T-helper 1 cell treated with Interleukin-12 subunit alpha and Interleukin-12 subunit beta and Interleukin-4 antibody, amounts not matched to agents 30 μg/mL and 1 μg/mL, for 36 hours (primary cell): ENCODE measurements at regions not wholly inside any gene's neighbourhood (a gene's known extent, or its start where the extent isn't known, plus 50 kb on each side); places are given as distances from the start of the nearest gene placed in this dataset.

Experiments
- H3K27ac Mint-ChIP-seq: one replicate; pipeline ENCODE4 v1.8.0; 2021; ENCODE audit warnings: mild to moderate bottlenecking, mixed read lengths
- H3K27me3 Mint-ChIP-seq: one replicate; pipeline ENCODE4 v1.8.0; 2021; ENCODE audit warnings: low read depth, mixed read lengths
- H3K36me3 Mint-ChIP-seq: one replicate; pipeline ENCODE4 v1.8.0; 2021; ENCODE audit warnings: low read depth, mixed read lengths
- H3K4me1 Mint-ChIP-seq: one replicate; pipeline ENCODE4 v1.8.0; 2021; ENCODE audit warnings: low read depth, mixed read lengths
- H3K4me3 Mint-ChIP-seq: one replicate; pipeline ENCODE4 v1.8.0; 2021; ENCODE audit warnings: mild to moderate bottlenecking, moderate library complexity, mixed read lengths
- H3K9me3 Mint-ChIP-seq: one replicate; pipeline ENCODE4 v1.8.0; 2021; ENCODE audit warnings: mixed read lengths

DNA sequence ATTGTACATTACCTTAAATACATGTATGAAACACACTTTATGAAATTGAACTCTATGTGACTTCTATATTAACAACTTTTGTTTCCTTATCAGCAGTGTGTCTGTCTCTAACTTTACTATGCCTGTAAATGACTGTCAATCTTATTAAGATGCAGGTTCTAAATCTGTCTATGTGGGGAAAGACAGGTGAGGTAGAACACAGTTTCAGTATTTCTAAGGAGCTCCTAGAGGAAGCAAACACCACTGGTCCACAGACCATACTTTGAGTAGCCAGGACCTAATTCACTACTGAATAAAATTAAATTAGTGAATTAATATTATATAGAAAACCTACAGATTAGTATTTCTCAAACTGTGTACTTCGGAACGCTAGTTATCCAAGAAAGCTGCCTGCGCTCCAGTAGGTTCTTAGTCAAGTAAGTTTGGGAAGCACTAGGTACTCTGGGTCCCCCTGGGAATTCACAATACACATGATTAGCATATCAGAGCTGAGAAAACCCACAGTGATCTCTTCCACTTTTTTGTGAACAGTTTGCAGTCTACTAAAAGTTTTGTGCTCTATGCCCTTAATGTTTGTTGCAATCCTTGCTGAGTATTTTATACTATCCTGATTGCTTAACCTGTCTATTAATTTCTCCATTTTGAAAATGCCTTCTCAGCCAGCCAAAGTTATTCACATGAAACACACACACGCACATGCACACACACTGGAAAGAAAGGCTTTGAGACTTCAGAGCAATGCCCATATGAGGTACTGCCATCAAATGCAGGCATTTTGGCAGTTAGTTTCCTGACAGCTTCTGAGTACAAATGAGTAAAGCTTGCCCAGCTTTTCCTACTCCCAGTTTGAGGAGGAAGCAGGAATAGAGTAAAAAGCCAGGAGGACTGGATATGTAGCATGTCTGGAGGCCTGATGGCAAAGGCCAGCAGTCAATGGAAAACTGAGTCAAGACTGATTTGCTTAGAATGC lies 133.6 kb upstream of the CPEB2 start:
- peaks cover 7% of the 10 kb centered on the region for H3K27me3 Mint-ChIP-seq

DNA sequence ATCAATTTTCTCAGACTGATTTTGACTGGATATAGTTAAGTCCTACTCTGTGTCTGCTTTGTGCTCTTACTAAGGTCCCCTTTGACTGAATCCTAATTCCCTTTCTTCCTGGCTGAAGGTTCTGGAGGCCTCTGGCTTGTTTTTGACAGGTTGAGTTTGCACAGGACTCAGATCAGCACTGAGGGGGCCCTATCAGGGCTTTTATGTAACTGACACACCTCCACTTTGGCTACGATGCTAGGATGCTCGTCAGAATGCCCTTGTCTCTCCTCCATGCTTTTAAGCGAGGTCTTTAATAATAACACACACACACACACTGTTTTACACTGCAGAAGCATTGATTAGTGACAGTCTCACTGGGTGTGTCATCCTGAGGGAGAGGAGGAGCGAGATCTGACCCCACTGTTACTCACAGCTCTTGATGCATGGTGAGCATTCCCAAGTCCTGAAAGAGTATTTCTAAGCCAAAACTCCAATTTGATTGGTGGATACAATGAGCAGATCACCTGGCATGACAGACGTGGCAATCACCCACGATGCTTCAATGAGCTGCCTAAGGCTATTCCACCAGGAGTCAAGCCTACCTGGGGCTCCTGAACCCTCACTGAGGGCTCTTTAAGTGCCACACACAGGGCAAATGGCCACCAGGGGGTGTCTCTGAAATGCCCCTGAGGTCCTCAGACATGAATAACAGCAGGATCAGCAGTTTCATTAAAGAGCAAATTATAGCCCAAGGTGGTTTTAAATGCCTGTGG lies 130.4 kb upstream of the CPEB2 start:
- no peaks in the 10 kb centered on the region for H3K9me3 Mint-ChIP-seq
- no peaks in the 10 kb centered on the region for H3K27me3 Mint-ChIP-seq
- no peak overlapping the region for H3K4me3 Mint-ChIP-seq
- no peak overlapping the region for H3K27ac Mint-ChIP-seq
- peaks cover 4% of the 10 kb centered on the region for H3K36me3 Mint-ChIP-seq
- peaks cover 17% of the 10 kb centered on the region for H3K4me1 Mint-ChIP-seq

More for the DNA sequence above, 133.6 kb upstream of the CPEB2 start:
- Mint-ChIP-seq H3K4me3 (no peak overlapping the region), H3K9me3 (no peaks in the 10 kb centered on the region), H3K36me3 (no peaks in the 10 kb centered on the region), H3K27ac (no peak overlapping the region), H3K4me1 (no peaks in the 10 kb centered on the region)

GRCh38 chr4:14874990-14875389 lies 127.3 kb upstream of the CPEB2 start:
- no peaks in the 10 kb centered on the region for H3K9me3 Mint-ChIP-seq
- peak overlapping the region; percentile 46 for H3K27ac Mint-ChIP-seq
- H3K4me1 Mint-ChIP-seq, result peaks cover 25% of the 10 kb centered on the region
- no peaks in the 10 kb centered on the region for H3K27me3 Mint-ChIP-seq
- H3K36me3 Mint-ChIP-seq, result peaks cover 4% of the 10 kb centered on the region
- no peak overlapping the region for H3K4me3 Mint-ChIP-seq

- H3K27me3 Mint-ChIP-seq, result no peaks in the 10 kb centered on the region
Observed at GRCh38 chr4:14877246-14878225, 124.7 kb upstream of the CPEB2 start.

GRCh38 chr4:14878681-14879080 lies 123.6 kb upstream of the CPEB2 start:
- no peak overlapping the region for H3K27ac Mint-ChIP-seq
- H3K9me3 Mint-ChIP-seq, result no peaks in the 10 kb centered on the region
- H3K4me3 Mint-ChIP-seq, result no peak overlapping the region
- no peaks in the 10 kb centered on the region for H3K27me3 Mint-ChIP-seq
- H3K4me1 Mint-ChIP-seq, result peaks cover 25% of the 10 kb centered on the region
- H3K36me3 Mint-ChIP-seq, result peaks cover 4% of the 10 kb centered on the region

More at GRCh38 chr4:14877246-14878225, 124.7 kb upstream of the CPEB2 start:
- Mint-ChIP-seq H3K4me1 (peaks cover 25% of the 10 kb centered on the region), H3K36me3 (peaks cover 4% of the 10 kb centered on the region), H3K9me3 (no peaks in the 10 kb centered on the region), H3K4me3 (peak overlapping the region; percentile 10), H3K27ac (peak overlapping the region; percentile 56)

- Mint-ChIP-seq H3K27ac (no peak overlapping the region), H3K4me3 (no peak overlapping the region), H3K9me3 (no peaks in the 10 kb centered on the region), H3K36me3 (peaks cover 4% of the 10 kb centered on the region), H3K27me3 (peaks cover 3% of the 10 kb centered on the region), H3K4me1 (peaks cover 23% of the 10 kb centered on the region)
Observed at GRCh38 chr4:14879683-14880082, 122.6 kb upstream of the CPEB2 start.

- H3K4me1 Mint-ChIP-seq, result peaks cover 12% of the 10 kb centered on the region
- H3K4me3 Mint-ChIP-seq, result no peak overlapping the region
- H3K27me3 Mint-ChIP-seq, result peaks cover 5% of the 10 kb centered on the region
- no peaks in the 10 kb centered on the region for H3K36me3 Mint-ChIP-seq
- H3K27ac Mint-ChIP-seq, result no peak overlapping the region
- H3K9me3 Mint-ChIP-seq, result no peaks in the 10 kb centered on the region
Observed at GRCh38 chr4:14880805-14881204, 121.5 kb upstream of the CPEB2 start.

GRCh38 chr4:14883166-14883565 lies 119.1 kb upstream of the CPEB2 start:
- peaks cover 9% of the 10 kb centered on the region for H3K27me3 Mint-ChIP-seq

GRCh38 chr4:14883661-14884060 lies 118.6 kb upstream of the CPEB2 start:
- Mint-ChIP-seq H3K36me3 (no peaks in the 10 kb centered on the region), H3K27me3 (peaks cover 9% of the 10 kb centered on the region), H3K9me3 (no peaks in the 10 kb centered on the region), H3K4me1 (no peaks in the 10 kb centered on the region), H3K4me3 (no peak overlapping the region), H3K27ac (no peak overlapping the region)

More at GRCh38 chr4:14883166-14883565, 119.1 kb upstream of the CPEB2 start:
- H3K27ac Mint-ChIP-seq, result no peak overlapping the region
- H3K4me3 Mint-ChIP-seq, result no peak overlapping the region
- no peaks in the 10 kb centered on the region for H3K36me3 Mint-ChIP-seq
- H3K9me3 Mint-ChIP-seq, result no peaks in the 10 kb centered on the region
- H3K4me1 Mint-ChIP-seq, result no peaks in the 10 kb centered on the region

GRCh38 chr4:14887842-14888433 lies 114.3 kb upstream of the CPEB2 start:
- peaks cover 9% of the 10 kb centered on the region for H3K27me3 Mint-ChIP-seq
- no peaks in the 10 kb centered on the region for H3K36me3 Mint-ChIP-seq
- no peak overlapping the region for H3K27ac Mint-ChIP-seq
- no peak overlapping the region for H3K4me3 Mint-ChIP-seq
- no peaks in the 10 kb centered on the region for H3K9me3 Mint-ChIP-seq
- H3K4me1 Mint-ChIP-seq, result no peaks in the 10 kb centered on the region

- H3K27ac Mint-ChIP-seq, result no peak overlapping the region
- H3K9me3 Mint-ChIP-seq, result peaks cover 4% of the 10 kb centered on the region
- peaks cover 9% of the 10 kb centered on the region for H3K27me3 Mint-ChIP-seq
- H3K4me3 Mint-ChIP-seq, result no peak overlapping the region
- no peaks in the 10 kb centered on the region for H3K36me3 Mint-ChIP-seq
- H3K4me1 Mint-ChIP-seq, result no peaks in the 10 kb centered on the region
Observed at GRCh38 chr4:14888790-14889572, 113.3 kb upstream of the CPEB2 start.

- H3K27me3 Mint-ChIP-seq, result no peaks in the 10 kb centered on the region
- no peaks in the 10 kb centered on the region for H3K36me3 Mint-ChIP-seq
- no peak overlapping the region for H3K4me3 Mint-ChIP-seq
- H3K4me1 Mint-ChIP-seq, result no peaks in the 10 kb centered on the region
- no peak overlapping the region for H3K27ac Mint-ChIP-seq
- H3K9me3 Mint-ChIP-seq, result peaks cover 4% of the 10 kb centered on the region
Observed at GRCh38 chr4:14892563-14892962, 109.7 kb upstream of the CPEB2 start.

DNA sequence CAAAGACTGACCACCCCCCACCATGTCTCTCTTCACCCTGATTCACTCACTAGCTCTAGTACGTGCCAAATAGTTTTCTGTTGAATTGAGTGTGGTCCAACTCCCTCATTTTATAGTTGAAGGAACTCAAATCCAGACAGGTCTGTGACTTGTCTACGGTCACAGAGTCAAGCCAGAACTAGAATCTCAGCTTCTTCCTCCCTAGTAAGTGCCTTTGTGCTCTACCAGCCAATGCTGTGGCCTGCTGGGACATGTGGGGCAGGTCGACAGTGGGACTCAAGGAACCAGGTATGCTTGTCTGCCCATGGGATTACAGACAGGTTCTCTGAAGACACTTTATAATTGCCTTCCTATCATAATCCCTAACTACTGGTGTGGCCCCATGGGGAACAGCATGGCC lies 108.6 kb upstream of the CPEB2 start:
- Mint-ChIP-seq H3K27me3 (no peaks in the 10 kb centered on the region), H3K27ac (no peak overlapping the region), H3K36me3 (no peaks in the 10 kb centered on the region), H3K4me1 (no peaks in the 10 kb centered on the region), H3K9me3 (peaks cover 4% of the 10 kb centered on the region), H3K4me3 (no peak overlapping the region)
